T follicular helper cell (primary cell): ENCODE measurements at regions not wholly inside any gene's neighbourhood (a gene's known extent, or its start where the extent isn't known, plus 50 kb on each side); places are given as distances from the start of the nearest gene placed in this dataset.

Experiments used
- DNase-seq: peaks from one replicate; pipeline ENCODE4 v3.0.0-alpha.2; 2020; ENCODE audit warnings: low read depth

DNA sequence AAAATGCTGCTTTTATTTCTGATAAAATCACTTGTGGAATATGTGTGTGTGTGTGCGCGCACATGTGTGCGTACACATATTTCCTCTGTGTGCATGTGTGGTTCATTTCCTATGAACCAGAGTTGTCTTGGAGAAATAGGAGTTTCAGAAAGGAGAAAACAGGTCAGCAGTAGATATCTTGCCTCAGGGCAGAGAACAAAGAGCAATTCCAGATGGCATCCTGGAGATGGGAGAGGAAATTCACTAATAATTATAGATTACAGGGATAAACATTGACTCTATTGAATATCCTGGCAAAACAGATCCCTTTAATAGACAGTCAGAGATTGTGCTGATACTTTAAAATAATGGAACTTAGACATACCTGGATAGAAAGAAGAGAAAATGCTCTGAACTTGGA is 298.0 kb downstream of the TRIB2 start:
- no peak for DNase-seq

GRCh38 chr2:13015532-13016320 is 299.0 kb downstream of the TRIB2 start:
- DNase-seq, result no peak

- DNase-seq, result no peak
These were observed 301.8 kb downstream of the TRIB2 start for GRCh38 chr2:13018490-13018889.

DNA sequence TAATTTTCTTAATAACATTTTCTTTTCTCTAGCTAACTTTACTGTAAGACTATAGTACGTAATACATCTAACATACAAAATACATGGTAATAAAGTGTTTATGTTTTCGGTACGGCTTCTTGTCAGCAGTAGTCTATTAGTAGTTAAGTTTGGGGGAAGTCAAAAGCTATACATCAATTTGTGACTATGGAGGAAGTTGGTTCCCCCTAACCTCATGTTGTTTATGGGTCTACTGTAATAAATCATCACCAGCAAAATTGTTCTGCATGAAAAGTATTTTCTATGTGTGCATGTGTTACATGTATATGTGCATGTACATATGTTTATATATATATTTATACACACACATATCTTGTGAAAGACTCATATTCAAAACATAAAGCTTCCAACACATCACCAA is 303.0 kb downstream of the TRIB2 start:
- no peak for DNase-seq

- DNase-seq, result no peak
These were observed 303.7 kb downstream of the TRIB2 start for GRCh38 chr2:13020469-13020868.

GRCh38 chr2:13021470-13021957 is 304.8 kb downstream of the TRIB2 start:
- no peak for DNase-seq

DNA sequence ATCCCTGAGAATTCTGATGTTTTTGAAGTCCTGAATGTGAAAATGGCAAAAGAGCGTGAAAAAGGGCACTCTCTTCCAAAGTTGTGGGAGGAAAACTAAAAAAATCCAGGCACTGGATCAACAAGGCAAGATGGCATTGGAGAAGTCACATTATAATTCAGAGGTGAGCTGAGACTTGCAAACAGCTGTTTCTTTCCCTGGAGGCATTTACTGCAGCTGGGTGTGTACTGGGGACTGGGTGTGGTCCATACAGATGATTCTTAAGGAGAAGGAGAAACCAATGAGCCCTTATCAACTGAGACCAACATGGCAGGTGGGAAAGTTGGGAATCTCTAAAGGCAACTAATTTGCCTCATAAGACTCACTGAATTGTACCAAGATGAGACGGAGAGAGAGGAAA is 313.9 kb downstream of the TRIB2 start:
- no peak for DNase-seq

DNA sequence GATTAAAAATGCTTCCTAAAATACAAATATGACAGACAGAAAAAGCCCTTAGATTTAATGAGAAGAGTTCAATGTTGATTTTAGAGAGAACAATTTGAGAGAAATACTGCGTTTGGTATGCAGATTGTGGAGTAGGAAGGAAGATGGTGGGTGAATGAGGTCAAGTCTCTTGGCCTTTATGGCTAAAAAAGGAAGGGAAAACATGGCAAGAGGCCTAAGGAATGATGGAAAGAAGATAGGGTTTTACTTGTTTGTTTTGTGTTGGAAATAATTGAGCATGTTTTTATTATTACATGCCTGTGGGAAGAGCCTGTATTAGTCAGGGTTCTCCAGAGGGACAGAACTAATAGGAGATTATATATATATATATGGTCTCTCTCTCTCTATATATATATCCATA is 318.1 kb downstream of the TRIB2 start:
- DNase-seq, result no peak

DNA sequence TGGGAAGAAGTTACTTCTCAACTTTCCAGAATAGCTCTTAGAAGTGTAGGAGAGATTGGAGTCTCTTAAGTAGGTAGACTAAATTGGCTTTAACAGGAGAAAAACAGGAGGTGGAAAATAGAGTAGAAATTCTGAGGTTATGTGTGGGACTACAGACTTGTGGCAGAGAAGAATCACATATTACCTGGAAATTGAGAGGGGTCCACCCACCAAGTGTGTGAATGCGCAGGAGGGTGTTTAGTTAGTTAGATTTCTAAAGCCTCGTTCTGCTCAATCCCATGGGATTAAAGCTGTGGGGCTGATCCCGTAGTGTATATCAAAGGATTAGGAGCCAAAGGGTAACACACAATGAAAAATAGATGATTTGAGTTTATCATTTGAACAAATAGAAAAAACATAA is 319.1 kb downstream of the TRIB2 start:
- no peak for DNase-seq

DNA sequence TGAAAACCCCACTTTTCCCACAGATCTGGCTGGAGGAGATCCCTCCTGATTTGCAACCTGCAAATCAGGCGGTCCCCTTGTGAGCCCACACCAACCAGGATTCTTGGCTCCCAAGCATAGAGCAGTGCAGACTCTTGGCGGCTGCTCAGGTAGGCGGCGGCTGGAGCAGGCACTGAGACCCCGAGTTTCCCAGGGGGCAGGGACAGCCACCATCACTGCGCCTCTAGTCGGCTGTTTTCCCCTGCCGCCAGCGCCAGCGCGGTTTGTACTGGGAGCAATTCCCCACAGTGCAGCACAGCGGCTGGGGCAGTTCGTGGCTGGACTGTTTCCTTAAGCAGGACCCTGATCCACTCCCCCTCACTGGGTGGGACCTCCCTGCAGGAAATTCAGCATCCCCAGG is 323.3 kb downstream of the TRIB2 start:
- DNase-seq, result no peak

GRCh38 chr2:13046557-13047165 is 329.9 kb downstream of the TRIB2 start:
- no peak for DNase-seq

DNA sequence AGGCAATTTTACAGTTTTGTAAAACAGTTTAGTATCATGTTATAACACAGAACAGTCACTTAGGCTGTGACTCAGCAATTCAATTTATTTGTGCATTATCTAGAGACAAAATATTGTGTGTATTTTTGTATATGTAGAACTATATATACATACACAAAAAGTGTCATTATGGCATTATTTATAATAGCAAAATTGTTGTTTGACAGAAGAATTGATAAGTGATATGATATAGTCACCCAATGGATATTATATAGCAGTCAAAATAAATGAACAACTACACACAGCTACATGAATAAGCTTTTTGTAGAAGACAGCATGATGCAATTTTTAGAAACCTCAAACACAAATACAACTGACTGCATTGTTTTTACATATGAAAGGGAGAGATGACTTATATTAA is 334.0 kb downstream of the TRIB2 start:
- DNase-seq, result no peak

DNA sequence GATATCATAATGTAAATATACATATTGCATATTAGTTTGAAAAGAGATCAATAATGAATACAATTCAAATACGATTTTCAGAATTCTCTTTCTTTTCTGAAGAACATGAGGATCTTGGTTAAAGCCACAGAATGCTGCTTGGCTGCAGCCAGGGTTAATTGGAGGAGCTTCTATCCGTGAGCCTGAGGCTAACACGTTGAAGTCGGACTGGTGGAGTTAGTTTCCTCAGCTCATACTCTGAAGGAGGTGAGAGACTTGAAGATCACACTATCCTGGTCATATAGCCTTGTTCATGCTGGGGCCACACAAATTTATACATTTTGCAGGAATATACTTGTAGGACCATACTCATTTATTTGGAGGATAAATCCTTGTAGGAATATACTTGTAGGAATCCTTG is 335.8 kb downstream of the TRIB2 start:
- no peak for DNase-seq

DNA sequence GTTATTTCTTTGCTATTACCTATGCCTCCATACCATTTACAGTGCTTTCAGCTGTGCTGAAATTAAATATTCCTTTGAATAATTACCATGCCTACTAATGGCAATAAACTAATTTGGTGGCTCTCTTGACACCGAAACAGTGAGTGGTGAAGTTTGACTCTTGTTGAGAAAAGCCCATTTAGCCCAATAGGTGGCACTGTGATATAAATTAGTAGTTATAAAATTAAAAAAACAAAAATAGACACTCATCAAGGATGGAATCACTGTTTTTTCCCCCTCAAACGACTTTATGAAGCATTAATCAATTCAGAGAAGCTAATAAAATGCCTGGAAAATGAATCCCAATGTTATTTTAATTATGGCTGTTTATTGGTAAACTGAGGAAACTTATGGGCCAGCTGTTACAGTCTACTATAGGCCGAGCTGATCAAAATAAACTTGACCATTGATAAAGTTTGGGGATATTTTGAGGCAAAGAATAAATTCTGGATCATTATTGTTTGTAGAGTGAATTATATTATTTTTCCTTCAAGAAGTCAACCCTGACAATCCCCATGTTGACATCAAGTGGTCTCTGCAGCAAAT is 339.6 kb downstream of the TRIB2 start:
- DNase-seq, result no peak

- no peak for DNase-seq
These were observed 340.9 kb downstream of the TRIB2 start for GRCh38 chr2:13057671-13058070.

DNA sequence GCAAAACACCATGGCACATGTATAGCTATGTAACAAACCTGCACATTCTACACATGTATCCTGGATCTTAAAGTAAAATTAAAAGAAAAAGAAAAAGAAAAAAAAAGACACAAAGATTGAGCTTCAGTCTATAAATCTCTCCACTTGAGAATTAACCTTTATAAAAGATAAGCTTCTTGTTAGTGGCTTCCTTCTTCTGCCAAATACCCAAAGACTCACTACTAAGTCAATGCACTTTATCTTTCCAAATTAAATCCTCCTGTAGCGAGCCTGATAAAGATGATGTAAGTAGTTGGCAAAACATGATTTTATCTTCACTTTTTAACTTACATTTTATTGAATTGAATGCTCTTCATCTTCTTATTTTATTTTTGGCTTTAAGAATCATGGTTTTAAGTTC is 349.9 kb downstream of the TRIB2 start:
- no peak for DNase-seq

DNA sequence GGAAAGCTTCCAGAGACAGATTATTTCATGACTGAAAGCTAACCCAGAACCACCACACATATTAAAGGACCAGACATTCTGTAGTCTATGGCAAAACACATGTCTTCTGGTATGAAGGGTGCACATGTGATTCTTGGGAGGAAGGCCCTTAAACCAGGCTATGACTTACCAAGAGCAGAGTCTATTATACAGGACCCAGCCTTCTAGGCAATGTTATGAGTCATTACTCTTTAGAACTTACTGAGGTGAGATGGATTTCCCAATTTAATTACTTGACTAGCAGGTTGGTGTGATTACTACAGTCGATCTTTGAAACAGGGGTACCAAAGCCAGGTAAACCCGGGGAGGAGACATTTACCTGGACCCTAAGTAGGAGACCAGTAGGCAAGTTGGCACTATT is 350.8 kb downstream of the TRIB2 start:
- DNase-seq, result no peak

DNA sequence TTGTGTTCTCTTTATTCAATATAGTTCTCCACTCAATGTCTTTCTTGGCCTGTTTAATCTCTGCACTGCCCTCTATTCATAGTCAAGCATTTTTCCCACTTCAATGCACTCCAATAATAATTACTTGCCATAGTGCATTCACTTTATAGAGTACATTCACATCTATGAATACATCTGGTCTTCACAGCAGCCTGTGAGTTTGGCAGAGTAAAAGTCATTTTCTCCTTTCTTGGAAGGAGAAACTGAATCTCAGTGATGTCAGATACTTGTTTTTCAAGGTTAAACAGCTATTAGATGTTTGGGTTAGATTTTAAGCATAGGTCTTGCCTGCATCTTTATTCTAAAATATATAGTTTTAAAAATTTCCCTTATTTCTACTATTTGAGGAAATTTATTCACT is 373.2 kb downstream of the TRIB2 start:
- DNase-seq, result no peak

DNA sequence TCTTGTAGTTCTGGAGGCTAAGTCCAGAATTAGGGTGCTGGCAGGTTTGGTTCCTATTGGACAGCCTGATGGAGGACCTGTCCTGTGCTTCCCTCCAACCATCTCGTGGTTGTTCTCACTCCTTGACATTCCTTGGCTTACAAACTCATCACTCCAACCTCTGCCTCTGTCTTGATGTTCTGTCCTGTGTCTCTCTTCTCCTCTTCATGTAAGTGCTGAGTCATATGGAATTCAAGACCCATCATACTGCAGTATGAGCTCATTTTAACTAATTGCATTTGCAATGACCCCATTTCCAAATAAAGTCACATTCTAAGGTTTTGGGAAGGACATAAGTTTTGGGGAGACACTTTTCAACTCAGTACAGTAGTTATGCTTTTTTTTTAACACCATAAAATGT is 374.7 kb downstream of the TRIB2 start:
- DNase-seq, result no peak

- no peak for DNase-seq
These were observed 375.2 kb downstream of the TRIB2 start for GRCh38 chr2:13091861-13092378.

- DNase-seq, result no peak
These were observed 376.8 kb downstream of the TRIB2 start for GRCh38 chr2:13093416-13093991.

DNA sequence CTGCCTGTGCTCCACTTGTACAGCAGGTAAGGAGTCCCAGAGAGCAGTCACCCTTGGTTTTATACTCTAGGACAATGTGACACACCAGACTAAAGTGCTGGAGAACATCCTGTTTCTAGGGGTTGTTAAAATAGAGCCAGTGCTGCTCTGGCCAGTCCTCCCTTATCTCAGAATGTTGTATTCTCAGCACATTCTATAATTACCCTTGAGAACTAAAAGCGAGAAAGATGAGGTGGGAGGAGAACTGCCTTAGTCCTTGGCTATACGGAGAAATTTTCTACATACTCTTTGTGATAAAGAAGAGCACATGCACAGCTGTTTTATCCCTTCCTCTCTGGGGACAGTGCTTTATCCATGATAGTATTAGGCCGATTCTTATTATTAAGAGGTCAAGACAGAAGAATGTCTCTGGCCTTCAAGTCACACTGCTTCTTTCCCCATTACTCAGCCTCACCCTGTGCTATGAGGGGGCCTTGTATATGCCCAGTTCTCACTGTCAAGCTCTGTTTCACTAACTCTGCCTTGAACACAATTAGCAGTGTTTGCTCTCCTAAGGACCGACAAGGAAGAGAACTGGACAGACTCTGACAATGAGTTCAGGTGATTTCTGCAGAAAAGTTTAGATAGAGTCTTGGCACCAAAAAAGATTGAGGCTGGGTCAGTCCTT is 385.8 kb downstream of the TRIB2 start:
- no peak for DNase-seq
